Transverse colon (tissue), 3 donors: ENCODE measurements at regions not wholly inside any gene's neighbourhood (a gene's known extent, or its start where the extent isn't known, plus 50 kb on each side); places are given as distances from the start of the nearest gene placed in this dataset.
"Not testable (repeated sequence)": the region's sequence is repeated elsewhere in the genome, so short reads cannot be mapped to it uniquely, and the experiment has no call there.

ENCODE experiments used
- POLR2A ChIP-seq: fragments of 450-650 bp; IDR thresholded peaks from one replicate; pipeline ENCODE4 v1.6.1; 2016; ENCODE audit warnings: antibody characterized with exemption, mild to moderate bottlenecking, moderate library complexity
- TF ChIP-seq, protein P1 (sequence below), 5 experiments: fragments of 200-600 bp in 3 of 5; fragments of 450-650 bp in 2 of 5; sonication (generic) in 3 of 5; IDR thresholded peaks; 1 replicate in 2 of 5; 2 replicates in 3 of 5; pipeline ENCODE4 v1.5.1; 2016 to 2017; ENCODE audit warnings: antibody characterized with exemption in 5 of 5, inconsistent platforms in 3 of 5, mild to moderate bottlenecking in 2 of 5, moderate library complexity in 1 of 5

DNA sequence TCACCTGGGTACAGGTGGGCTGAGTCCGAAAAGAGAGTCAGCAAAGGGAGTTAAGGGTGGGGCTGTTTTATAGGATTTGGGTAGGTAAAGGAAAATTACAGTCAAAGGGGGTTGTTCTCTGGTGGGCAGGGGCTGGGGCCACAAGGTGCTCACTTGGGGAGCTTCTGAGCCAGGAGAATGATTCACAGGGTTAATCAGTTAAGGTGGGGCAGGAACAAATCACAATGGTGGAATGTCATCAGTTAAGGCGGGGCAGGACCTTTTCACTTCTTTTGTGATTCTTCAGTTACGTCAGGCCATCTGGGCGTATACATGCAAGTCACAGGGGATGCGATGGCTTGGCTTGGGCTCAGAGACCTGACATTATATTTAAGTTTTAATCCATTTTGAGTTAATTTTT lies 179.7 kb upstream of the TRPC7 start:
- TF ChIP-seq, protein P1, sequence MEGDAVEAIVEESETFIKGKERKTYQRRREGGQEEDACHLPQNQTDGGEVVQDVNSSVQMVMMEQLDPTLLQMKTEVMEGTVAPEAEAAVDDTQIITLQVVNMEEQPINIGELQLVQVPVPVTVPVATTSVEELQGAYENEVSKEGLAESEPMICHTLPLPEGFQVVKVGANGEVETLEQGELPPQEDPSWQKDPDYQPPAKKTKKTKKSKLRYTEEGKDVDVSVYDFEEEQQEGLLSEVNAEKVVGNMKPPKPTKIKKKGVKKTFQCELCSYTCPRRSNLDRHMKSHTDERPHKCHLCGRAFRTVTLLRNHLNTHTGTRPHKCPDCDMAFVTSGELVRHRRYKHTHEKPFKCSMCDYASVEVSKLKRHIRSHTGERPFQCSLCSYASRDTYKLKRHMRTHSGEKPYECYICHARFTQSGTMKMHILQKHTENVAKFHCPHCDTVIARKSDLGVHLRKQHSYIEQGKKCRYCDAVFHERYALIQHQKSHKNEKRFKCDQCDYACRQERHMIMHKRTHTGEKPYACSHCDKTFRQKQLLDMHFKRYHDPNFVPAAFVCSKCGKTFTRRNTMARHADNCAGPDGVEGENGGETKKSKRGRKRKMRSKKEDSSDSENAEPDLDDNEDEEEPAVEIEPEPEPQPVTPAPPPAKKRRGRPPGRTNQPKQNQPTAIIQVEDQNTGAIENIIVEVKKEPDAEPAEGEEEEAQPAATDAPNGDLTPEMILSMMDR (IDR thresholded peaks at IDR 0.05) = not testable (repeated sequence)
- TF ChIP-seq POLR2A = not testable (repeated sequence)
